RWPE1 (cell line): ENCODE measurements at regions not wholly inside any gene's neighbourhood (a gene's known extent, or its start where the extent isn't known, plus 50 kb on each side); places are given as distances from the start of the nearest gene placed in this dataset.

Experiments
- CTCF ChIA-PET: fragments of 350-600 bp; sonication (Branson Sonifier 250); formaldehyde crosslinking; extraction: SDS; loops from one replicate; lab custom pipeline; 2021; lab: Yijun Ruan, JAX
- POLR2A ChIA-PET: fragments of 400-600 bp; formaldehyde crosslinking; extraction: SDS; loops from one replicate; lab custom pipeline; 2020; ENCODE audit warnings: antibody characterized with exemption; ENCODE audit not compliant: low non-redundant PET; lab: Yijun Ruan, JAX
- DNase-seq: peaks from one replicate; pipeline ENCODE4 v3.0.0; 2012; ENCODE audit warnings: low spot score
- H3K27ac ChIP-seq: fragments of 450-650 bp; 2 replicates; pipeline ENCODE4 v1.5.1; 2017
- CTCF ChIP-seq: fragments of 450-650 bp; conservative IDR thresholded peaks from 2 replicates; pipeline ENCODE4 v1.5.1; 2017; ENCODE audit warnings: low read depth, mild to moderate bottlenecking

GRCh38 chr7:33754933-33755928 lies 150.1 kb upstream of the BMPER start:
- ChIA-PET POLR2A (no interaction called here), CTCF (interaction anchor here (0.7 to 1.6 kb wide), 3 partner anchors 9 to 178 kb away, joined by 3 to 11 read pairs (median 3); no protein-coding TSS in a partner anchor)
- TF ChIP-seq CTCF, result no peak
- no peak for DNase-seq
- no peak overlapping the region for H3K27ac ChIP-seq

DNA sequence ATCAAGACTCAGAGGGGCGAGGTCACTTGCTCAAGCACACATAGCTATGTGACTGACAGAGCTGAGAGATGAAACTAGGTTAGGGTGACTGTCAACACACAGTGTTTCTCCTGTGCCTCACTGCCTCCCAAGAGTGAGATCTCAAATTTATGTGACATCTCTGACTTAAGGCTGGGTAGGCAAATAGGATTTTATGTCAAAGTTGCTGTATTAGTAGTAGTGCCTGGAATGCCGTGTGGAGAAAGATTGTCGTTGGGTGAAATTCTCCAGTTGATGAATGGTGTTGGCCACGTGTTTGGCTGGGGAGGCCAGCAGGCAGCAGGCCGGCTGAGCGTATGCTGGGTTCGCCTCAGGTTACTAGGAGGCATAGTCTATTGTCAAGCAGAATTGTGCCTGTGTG lies 148.3 kb upstream of the BMPER start:
- no peak for TF ChIP-seq CTCF
- ChIA-PET POLR2A (no interaction called here), CTCF (no interaction called here)
- no peak for DNase-seq
- H3K27ac ChIP-seq, result no peak overlapping the region

DNA sequence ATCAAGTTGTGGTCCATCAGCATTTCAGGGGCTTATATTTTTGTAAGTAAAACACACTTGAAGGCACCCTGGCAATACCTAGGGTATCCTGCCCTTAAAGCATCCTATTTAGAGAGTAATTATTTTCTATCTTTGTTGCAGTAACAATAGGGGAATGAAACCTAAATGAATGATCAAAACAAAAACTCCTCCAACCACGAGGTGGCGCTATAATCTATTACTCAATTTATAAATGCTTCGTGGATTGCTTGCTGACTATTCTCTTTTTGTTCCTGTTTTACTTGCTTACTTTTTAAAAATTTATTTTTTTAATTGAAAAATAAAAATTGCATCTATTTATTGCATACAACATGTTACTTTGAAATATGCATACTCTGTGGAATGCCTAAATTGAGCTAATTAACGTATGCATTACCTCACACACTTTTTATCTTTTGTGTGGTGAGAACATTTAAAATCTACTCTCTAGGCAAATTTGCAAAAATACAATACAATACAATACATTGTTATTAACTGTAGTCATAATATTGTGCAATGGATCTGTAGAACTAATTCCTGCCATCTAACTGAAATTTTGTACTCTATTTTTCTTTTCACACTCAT lies 147.7 kb upstream of the BMPER start:
- CTCF ChIA-PET, result interaction anchor here (0.6 to 1.1 kb wide), 6 partner anchors 12 to 1234 kb away, joined by 3 to 4 read pairs (median 3); no protein-coding TSS in a partner anchor
- TF ChIP-seq CTCF, result peak; percentile 68
- H3K27ac ChIP-seq, result no peak overlapping the region
- POLR2A ChIA-PET, result no interaction called here
- DNase-seq, result peak; percentile 46

DNA sequence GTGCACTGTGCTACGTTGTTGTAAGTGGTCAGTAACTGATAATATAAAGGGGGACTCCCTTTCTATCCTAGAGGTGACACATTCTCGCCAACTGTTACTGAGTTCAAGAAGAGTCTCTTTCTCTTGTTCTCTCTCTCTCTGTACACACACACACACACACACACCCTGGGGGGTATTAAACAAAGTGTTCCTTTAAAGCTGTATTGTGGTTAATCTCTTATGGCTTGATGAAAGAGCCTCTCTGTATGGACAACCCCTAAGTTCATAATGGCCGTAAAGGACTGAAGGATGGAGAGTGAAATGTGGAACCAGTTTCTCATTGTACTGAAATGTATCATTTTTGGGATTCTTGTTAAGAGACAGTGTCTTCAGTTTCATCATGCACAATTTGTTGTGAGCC lies 145.2 kb upstream of the BMPER start:
- CTCF ChIA-PET, result interaction anchor here (2.0 kb wide), 1 partner anchor 172 kb away, joined by 8 read pairs; no protein-coding TSS in a partner anchor
- DNase-seq, result no peak
- POLR2A ChIA-PET, result no interaction called here
- H3K27ac ChIP-seq, result no peak overlapping the region
- no peak for TF ChIP-seq CTCF

DNA sequence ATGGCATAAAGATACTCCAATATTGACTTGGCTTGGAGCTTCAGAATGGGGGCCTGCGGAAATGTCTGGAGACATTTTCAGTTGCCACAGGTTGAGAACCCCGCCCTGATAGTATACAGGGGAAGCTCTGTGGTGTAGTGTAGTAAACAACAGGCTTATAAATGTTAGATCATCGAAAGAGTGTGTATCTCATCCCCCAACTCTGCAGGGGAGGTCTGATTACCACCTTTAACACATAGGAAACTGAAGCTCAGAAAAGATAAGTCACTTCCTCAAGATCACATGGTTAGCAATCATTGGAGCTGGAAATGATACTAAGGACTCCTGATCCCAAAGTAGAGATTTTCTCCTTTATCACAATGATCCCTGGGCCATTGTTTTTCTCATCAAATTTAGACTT lies 144.5 kb upstream of the BMPER start:
- no peak overlapping the region for H3K27ac ChIP-seq
- POLR2A ChIA-PET, result no interaction called here
- CTCF ChIA-PET, result no interaction called here
- no peak for DNase-seq
- TF ChIP-seq CTCF, result no peak

DNA sequence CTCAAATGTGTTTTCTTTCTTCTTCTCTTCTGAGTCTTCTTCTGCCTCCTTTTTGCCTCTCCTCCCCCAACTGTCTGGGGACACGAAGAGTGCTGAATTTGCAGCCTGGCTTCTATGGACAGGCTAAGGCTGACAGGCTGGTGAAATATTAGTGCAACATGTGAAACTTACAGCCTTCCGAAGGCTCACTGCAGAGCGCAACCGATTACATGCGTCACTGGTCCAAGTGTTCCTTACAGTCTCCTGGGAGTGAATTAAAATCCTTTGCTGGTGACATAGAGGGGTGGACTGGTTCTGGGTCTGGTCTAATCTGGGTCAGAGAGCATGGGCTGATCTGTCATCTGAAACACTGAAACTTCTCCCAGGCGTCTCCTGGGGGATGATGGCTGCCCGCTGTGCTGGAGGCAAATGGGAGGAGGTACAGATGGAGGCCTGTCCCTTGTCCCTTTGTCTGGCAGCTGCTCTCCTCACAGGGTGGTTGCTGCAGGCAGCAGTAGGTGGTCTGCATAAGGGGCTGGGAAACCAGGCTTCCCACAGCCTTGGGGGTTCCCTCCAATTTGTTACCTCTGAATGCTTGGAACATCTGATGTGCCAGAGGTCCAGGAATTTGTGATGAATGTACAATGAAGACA lies 143.8 kb upstream of the BMPER start:
- DNase-seq, result no peak
- CTCF ChIA-PET, result no interaction called here

More for the DNA sequence above, 143.8 kb upstream of the BMPER start:
- no peak for TF ChIP-seq CTCF
- H3K27ac ChIP-seq, result no peak overlapping the region
- POLR2A ChIA-PET, result no interaction called here
